Stimulated activated CD8-positive, alpha-beta memory T cell treated with anti-CD3 and anti-CD28 coated beads, Interleukin-7, amount 100 ng/mL, for 48 hours (primary cell): ENCODE measurements at regions not wholly inside any gene's neighbourhood (a gene's known extent, or its start where the extent isn't known, plus 50 kb on each side); places are given as distances from the start of the nearest gene placed in this dataset.

ENCODE experiments used
- DNase-seq, 2 donors: peaks; one replicate each; pipeline ENCODE4 v3.0.0-alpha.2; 2020; ENCODE audit warnings: low read depth in 1 of 2; ENCODE audit errors: extremely low read depth in 1 of 2

GRCh38 chr13:62360609-62361008 lies 945.0 kb upstream of the PCDH20 start:
- DNase-seq, result no peak

GRCh38 chr13:62358646-62358932 lies 942.9 kb upstream of the PCDH20 start:
- no peak for DNase-seq

DNA sequence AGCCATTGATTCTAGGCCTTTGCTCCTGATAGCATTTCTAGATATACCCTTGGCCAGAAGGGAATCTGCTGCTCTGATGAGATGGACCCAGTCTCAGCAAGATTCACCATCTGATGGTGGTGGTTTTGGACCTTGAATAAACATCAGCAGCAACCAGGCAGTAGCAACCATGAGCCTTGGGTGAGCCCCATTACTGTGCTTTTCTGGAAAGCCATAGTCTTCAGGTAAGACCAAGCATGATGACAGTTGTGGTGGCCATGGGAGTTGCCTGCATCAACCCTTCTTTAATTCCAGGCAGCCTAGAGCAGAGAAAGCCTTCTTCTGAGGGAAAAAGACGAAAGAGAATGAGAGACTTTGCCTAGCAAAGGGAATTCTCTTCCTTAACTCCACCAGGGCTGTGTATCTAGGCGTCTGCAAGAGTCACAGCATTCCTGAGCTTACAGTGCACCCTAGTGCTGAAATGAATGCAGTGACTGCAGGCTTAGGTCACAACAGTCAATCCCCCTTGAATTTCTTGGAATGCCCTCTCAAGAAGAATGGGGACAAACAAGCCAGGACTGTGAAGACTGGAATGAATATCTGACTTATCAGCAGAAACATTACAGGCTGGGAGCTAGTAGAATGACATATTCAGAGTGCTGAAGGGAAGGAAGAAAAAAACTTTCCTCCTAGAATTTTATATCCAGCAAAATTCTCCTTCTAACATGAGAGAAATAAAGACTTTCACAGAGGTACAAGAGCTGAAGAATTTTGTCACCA lies 942.4 kb upstream of the PCDH20 start:
- DNase-seq, result no peak

- DNase-seq, result no peak
Measured at GRCh38 chr13:62356977-62357376, 941.3 kb upstream of the PCDH20 start.

- DNase-seq, result no peak
Measured at GRCh38 chr13:62337109-62337880, 921.6 kb upstream of the PCDH20 start.

DNA sequence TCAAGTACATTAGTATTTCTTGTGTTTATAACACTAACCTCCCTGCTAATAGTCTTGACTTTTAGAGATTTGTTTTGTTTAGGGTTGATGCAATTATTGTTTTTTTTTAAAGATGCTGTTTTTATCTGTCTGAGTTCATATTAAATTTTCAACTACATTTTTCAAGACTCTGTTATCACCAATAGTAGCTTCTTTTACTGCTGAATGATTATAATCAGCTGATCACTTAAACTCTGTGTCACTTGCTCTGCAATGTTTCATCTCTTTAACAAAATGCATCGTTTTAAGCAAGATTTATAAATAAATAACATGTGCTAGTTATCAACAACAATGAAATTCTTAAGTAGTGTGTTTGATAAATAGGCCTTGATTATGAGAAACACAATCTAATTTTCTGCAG lies 920.9 kb upstream of the PCDH20 start:
- no peak for DNase-seq

DNA sequence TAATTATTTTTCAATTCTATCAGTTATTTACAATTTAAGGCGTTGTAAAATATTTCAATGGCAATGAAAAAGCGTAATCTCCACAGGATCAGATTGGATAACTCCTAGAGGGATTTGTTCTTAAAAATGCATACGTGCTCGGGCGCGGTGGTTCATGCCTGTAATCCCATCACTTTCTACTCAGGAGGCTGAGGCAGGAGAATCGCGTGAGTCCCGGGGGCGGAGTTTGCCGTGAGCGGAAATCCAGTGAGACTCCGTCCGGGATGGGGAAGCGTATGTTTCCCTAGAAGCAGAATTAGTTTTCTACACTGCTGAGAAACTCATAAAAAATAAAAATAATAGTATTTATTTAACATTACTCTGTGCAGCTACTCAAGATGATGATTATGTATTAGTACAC lies 917.8 kb upstream of the PCDH20 start:
- no peak for DNase-seq

GRCh38 chr13:62331384-62331783 lies 915.7 kb upstream of the PCDH20 start:
- DNase-seq, result no peak

DNA sequence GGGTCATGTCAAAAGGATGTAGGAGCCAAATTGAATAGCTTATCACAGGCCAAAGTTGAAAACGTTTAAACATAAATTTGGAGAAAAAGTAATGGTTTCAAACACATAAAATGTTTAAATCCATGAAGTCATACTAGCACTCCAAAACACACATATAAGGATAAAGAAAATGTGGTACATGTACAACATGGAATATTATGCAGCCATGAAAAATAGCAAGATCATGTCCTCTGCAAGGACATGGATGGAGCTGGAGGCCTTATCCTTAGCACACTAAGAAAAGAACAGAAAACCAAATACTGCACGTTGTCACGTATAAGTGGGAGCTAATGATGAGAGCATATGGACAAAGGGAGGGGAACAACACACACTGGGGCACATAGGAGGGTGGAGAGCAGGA lies 911.7 kb upstream of the PCDH20 start:
- no peak for DNase-seq

DNA sequence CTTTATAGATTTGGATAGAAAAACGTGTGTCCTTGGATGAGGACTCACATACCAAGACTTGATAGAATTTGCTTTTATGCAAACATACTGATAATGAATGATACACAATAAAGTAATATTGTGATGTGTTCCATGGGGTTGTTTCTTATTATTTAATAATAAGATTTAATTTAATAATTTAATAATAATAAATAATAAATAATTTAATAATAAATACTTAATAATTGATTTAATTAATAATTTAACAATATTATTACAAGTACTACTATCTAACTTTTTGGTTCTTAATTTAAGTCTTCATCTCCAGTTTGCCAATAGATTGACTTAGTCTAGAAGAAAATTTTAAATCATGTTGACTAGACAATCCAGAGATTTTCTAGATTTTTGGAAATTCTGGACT lies 909.2 kb upstream of the PCDH20 start:
- no peak for DNase-seq

DNA sequence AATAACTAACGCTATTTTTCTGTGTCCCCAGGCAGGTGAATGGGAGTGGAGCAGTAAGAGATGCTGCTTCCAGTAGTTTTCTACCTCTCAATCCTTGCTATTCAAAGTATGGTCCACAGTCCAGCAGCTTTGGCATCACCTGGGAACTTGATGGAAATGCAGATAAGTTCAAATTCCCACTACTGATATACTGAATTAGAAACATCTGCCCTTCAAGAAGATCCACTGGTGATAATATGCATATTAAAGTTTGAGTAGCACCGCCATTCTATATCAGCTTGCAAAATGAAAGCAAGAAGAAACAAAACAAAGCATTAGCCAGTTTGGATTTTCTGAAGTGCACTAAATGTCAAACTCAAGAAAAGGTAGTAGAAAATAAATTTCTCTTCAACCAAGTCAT lies 906.2 kb upstream of the PCDH20 start:
- no peak for DNase-seq

DNA sequence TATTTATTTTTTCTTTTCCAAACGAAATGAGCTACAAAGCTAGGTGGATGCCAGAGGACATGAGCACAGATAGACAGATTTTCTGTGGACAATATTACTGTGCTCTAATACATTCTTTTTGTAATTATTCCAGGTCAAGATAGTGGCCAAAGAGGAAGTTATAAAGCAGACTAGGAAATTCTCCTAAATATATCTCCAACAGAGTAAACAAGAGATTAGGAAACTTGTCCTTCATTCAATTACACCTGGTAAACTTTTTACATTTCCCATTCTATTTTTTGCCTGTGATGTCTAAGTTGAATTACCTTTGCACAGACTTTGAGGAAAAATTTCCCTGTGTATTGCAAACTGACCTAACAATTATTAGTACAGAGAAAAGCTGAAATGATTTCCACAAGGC lies 905.5 kb upstream of the PCDH20 start:
- DNase-seq, result no peak

DNA sequence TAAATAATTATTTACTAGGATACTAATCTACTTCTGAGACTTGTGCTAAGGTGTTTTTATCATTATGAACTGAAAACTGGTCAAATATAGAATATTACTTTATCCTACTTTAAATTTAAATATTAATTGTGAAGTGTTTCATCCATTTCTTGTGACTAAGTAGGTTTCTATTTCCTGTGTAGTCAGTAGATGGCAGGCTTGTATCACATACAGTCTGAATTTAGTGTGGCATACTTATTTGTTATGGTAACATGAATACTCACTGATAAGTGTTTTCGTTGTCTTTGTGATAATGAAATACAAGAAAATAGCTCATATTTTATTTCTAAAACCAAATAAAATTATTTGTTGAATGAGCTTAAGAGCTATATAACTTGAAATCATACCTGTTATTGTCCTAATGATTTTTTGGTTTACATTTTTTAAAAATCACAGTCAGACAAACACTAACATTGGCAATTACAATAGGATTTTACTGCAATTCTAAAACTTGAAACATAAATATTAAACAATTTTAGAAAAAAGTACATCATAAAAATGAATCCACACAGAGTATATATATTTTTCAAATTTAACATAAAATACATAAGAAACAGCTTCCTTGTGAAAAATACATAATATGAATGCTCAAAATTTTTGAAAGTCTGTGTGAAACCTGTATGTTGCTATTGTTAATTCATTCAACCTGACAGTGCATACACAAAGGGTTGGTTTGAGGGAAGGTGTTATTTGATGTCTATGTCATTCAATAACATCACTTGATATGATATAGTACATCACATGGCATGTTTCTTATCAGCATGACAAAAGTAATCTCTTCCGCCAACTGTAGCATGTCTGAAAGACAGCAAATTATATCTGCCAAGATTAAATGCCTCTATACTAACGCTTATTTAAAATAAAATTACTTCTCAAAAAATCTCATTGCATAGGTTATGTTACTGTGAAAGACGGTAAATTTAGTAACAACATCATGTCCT lies 904.8 kb upstream of the PCDH20 start:
- DNase-seq, result no peak

- no peak for DNase-seq
Measured at GRCh38 chr13:62309904-62310303, 894.3 kb upstream of the PCDH20 start.

- DNase-seq, result no peak
Measured at GRCh38 chr13:62305756-62306155, 890.1 kb upstream of the PCDH20 start.

DNA sequence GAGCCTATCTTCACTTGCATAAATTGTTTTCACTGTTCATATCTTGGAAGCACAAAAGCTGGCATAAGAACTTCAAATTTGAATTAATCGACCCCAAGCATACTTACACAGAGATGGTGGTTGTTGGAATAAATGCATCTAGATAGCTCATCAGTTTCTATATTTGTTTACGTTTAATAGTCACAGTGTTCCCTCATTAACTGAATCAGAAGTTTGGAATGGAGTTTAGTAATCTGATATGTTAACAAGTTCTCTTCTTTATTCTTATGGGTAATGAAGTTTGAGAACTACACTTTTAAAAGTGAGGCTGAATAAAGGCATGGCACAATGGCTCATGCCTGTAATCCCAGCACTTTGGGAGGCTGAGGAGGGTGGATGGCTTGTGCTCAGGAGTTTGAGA lies 886.7 kb upstream of the PCDH20 start:
- no peak for DNase-seq

GRCh38 chr13:62299988-62300387 lies 884.3 kb upstream of the PCDH20 start:
- no peak for DNase-seq

DNA sequence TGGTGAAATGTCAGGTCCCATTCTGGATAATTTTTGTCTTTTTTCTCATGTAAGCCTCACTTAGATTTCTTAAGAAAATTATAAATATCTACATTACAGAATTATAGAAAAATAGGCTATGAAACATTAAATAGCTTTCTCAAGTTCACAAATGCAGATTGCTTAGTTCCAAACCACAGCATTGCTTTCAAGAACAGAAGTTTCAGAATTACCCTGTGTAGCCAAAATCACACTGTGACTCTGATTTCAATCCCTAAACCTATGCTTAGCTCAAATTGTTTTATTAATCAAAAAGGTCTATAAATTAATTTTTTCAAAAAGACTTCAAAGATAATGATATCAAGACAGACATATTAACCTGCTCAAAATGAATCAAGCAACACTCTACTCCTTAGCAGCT lies 881.2 kb upstream of the PCDH20 start:
- DNase-seq, result no peak

DNA sequence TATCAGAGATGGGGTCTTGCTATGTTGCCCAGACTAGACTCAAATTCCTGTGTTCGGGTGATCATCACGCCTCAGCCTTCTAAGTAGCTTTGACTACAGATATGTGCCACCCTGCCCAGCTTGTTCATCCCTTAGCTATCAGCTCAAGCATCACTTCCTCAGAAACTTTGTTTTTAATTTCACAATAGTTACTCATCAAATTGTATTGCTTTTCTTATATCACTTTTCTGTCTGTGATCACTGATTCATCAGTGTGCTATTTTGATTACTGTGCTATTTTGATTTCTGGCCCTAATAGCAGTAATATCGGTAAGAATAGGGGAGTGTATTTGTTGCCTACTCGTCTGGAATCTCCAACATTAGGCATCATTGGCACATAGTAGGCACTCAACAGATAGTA lies 878.6 kb upstream of the PCDH20 start:
- DNase-seq, result no peak

DNA sequence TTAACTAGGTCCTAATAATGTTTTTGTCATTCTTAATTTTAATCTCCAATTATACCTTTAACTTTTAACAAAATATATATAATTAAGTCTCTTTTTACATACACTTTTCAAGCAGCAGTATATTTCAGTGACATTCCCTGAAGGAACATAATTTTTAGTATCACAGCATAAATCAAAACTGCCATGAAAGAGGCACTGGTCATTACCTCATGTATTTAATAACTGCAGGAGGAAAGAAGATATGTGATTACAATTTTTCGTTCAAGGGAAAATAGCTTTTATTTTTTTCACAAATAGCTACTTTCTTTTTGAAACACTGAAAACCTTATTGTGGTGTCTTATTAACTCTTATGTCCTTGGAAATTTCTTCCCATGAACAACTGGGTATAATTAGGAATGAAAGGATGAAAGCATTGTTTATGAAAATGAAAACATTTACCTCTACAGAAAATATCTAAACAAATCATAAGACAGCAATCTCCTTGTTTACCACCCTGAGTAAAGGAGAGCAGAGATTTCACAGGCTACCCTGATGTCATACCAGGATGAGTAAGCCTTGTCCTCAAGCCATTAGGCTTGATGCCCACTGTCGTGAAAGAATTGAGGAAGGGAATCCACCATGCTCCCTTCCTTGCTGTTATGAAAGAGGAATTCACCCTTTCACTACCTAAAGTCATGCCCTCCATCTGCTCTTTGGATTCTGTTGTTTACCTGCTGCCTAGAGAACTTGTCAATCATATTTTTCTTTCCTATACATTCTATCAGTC lies 877.2 kb upstream of the PCDH20 start:
- DNase-seq, result no peak

DNA sequence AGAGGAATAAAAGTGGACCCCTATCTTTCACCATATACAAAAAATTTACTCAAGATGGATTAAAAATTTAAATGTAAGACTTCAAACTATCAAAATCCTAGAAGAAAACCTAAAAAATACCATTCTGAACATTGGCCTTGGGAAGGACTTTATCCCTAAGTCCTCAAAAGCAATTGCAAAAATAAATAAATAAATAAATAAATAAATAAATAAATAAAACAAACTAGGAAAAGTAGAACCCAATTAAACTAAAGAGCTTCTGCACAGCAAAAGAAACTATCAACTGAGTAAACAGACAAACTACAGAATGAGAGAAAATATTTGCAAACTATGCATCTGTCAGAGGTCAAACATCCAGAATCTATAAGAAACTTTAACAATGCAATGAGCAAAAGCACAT lies 874.9 kb upstream of the PCDH20 start:
- DNase-seq, result no peak
